ENCODE measurements at regions not wholly inside any gene's neighbourhood (a gene's known extent, or its start where the extent isn't known, plus 50 kb on each side); places are given as distances from the start of the nearest gene placed in this dataset.
"Not testable (repeated sequence)": the region's sequence is repeated elsewhere in the genome, so short reads cannot be mapped to it uniquely, and the experiment has no call there.

GRCh38 chr12:105622220-105622619 is 291.7 kb downstream of the C12orf75 start:
- in situ Hi-C loops (cut with MboI; ENCODE audit: low sequenced_read_pairs): no loop called here

GRCh38 chr12:105622846-105623736 is 292.6 kb downstream of the C12orf75 start:
- in situ Hi-C loops (cut with MboI; ENCODE audit: low sequenced_read_pairs): no loop called here

GRCh38 chr12:105626653-105627052 is 296.2 kb downstream of the C12orf75 start:
- in situ Hi-C loops (cut with MboI; ENCODE audit: low sequenced_read_pairs): no loop called here

GRCh38 chr12:105637470-105637869 is 307.0 kb downstream of the C12orf75 start:
- in situ Hi-C loops (cut with MboI; ENCODE audit: low sequenced_read_pairs): no loop called here

GRCh38 chr12:105640761-105641160 is 310.3 kb downstream of the C12orf75 start:
- in situ Hi-C loops (cut with MboI; ENCODE audit: low sequenced_read_pairs): no loop called here

GRCh38 chr12:105641749-105642148 is 311.3 kb downstream of the C12orf75 start:
- in situ Hi-C loops (cut with MboI; ENCODE audit: low sequenced_read_pairs): no loop called here

- in situ Hi-C loops (cut with MboI; ENCODE audit: low sequenced_read_pairs): no loop called here
Observed at GRCh38 chr12:105644770-105645169, 314.3 kb downstream of the C12orf75 start.

- in situ Hi-C loops (cut with MboI; ENCODE audit: low sequenced_read_pairs): no loop called here
Observed at GRCh38 chr12:105654606-105655005, 324.1 kb downstream of the C12orf75 start.

- in situ Hi-C loops (cut with MboI; ENCODE audit: low sequenced_read_pairs): no loop called here
Observed at GRCh38 chr12:105658389-105658788, 327.9 kb downstream of the C12orf75 start.

GRCh38 chr12:105659355-105660075 is 329.0 kb downstream of the C12orf75 start:
- in situ Hi-C loops (cut with MboI; ENCODE audit: low sequenced_read_pairs): no loop called here

- in situ Hi-C loops (cut with MboI; ENCODE audit: low sequenced_read_pairs): not testable (repeated sequence)
Observed at GRCh38 chr12:105664765-105665164, 334.3 kb downstream of the C12orf75 start.

GRCh38 chr12:105665366-105665765 is 334.9 kb downstream of the C12orf75 start:
- in situ Hi-C loops (cut with MboI; ENCODE audit: low sequenced_read_pairs): no loop called here

- in situ Hi-C loops (cut with MboI; ENCODE audit: low sequenced_read_pairs): no loop called here
Observed at GRCh38 chr12:105667973-105668743, 337.7 kb downstream of the C12orf75 start.

GRCh38 chr12:105670672-105671071 is 340.2 kb downstream of the C12orf75 start:
- in situ Hi-C loops (cut with MboI; ENCODE audit: low sequenced_read_pairs): no loop called here

GRCh38 chr12:105671720-105672119 is 341.2 kb downstream of the C12orf75 start:
- in situ Hi-C loops (cut with MboI; ENCODE audit: low sequenced_read_pairs): no loop called here

- in situ Hi-C loops (cut with MboI; ENCODE audit: low sequenced_read_pairs): no loop called here
Observed at GRCh38 chr12:105672121-105672975, 341.9 kb downstream of the C12orf75 start.

- in situ Hi-C loops (cut with MboI; ENCODE audit: low sequenced_read_pairs): no loop called here
Observed at GRCh38 chr12:105674871-105675699, 344.6 kb downstream of the C12orf75 start.

GRCh38 chr12:105676694-105677093 is 346.2 kb downstream of the C12orf75 start:
- in situ Hi-C loops (cut with MboI; ENCODE audit: low sequenced_read_pairs): no loop called here

GRCh38 chr12:105677672-105678071 is 347.2 kb downstream of the C12orf75 start:
- in situ Hi-C loops (cut with MboI; ENCODE audit: low sequenced_read_pairs): no loop called here

All from HL-60/S4 treated with phorbol 12-myristate 13-acetate at 8.2 ng/mL for 4 days and 3 days (cell line).